Epithelial cell of proximal tubule (primary cell): ENCODE measurements at regions not wholly inside any gene's neighbourhood (a gene's known extent, or its start where the extent isn't known, plus 50 kb on each side); places are given as distances from the start of the nearest gene placed in this dataset.

Experiments
- DNase-seq: peaks from one replicate; pipeline ENCODE4 v3.0.0-alpha.2; 2011; ENCODE audit warnings: low read depth
- H3K4me3 ChIP-seq: 2 replicates; pipeline ENCODE4 v1.5.1; 2011; ENCODE audit warnings: low read depth, mild to moderate bottlenecking, low read length
- TF ChIP-seq, protein P1 (sequence below): conservative IDR thresholded peaks from 2 replicates; pipeline ENCODE4 v1.5.1; 2012; ENCODE audit warnings: low read depth, mild to moderate bottlenecking, low read length

GRCh38 chr22:49169074-49169744 lies 658.5 kb downstream of the BRD1 start:
- no peak overlapping the region for H3K4me3 ChIP-seq
- no peak for DNase-seq
- TF ChIP-seq, protein P1, sequence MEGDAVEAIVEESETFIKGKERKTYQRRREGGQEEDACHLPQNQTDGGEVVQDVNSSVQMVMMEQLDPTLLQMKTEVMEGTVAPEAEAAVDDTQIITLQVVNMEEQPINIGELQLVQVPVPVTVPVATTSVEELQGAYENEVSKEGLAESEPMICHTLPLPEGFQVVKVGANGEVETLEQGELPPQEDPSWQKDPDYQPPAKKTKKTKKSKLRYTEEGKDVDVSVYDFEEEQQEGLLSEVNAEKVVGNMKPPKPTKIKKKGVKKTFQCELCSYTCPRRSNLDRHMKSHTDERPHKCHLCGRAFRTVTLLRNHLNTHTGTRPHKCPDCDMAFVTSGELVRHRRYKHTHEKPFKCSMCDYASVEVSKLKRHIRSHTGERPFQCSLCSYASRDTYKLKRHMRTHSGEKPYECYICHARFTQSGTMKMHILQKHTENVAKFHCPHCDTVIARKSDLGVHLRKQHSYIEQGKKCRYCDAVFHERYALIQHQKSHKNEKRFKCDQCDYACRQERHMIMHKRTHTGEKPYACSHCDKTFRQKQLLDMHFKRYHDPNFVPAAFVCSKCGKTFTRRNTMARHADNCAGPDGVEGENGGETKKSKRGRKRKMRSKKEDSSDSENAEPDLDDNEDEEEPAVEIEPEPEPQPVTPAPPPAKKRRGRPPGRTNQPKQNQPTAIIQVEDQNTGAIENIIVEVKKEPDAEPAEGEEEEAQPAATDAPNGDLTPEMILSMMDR: no peak

DNA sequence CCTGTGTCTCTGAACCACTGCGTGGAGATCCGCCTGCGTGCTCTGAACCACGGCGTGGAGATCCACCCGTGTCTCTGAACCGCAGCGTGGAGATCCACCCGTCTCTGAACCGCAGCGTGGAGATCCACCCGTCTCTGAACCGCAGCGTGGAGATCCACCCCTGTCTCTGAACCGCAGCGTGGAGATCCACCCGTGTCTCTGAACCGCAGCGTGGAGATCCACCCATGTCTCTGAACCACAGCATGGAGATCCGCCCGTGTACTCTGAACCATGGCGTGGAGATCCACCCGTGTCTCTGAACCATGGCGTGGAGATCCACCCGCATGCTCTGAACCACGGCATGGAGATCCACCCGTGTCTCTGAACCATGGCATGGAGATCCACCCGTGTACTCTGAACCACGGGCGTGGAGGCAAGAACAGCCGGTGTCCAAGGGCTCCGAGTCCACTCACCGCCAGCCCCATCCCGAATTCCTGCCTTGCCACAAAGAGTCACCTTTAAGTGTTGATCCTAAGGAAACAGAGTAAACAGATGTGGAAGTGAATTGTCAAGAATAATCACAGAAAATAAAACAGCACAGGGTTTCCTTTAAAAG lies 659.4 kb downstream of the BRD1 start:
- H3K4me3 ChIP-seq: no peak overlapping the region
- TF ChIP-seq, protein P1: no peak
- no peak for DNase-seq

GRCh38 chr22:49166746-49167145 lies 660.9 kb downstream of the BRD1 start:
- DNase-seq: no peak
- H3K4me3 ChIP-seq: no peak overlapping the region
- TF ChIP-seq, protein P1: no peak

GRCh38 chr22:49166211-49166610 lies 661.5 kb downstream of the BRD1 start:
- TF ChIP-seq, protein P1: no peak
- DNase-seq: no peak
- H3K4me3 ChIP-seq: no peak overlapping the region

DNA sequence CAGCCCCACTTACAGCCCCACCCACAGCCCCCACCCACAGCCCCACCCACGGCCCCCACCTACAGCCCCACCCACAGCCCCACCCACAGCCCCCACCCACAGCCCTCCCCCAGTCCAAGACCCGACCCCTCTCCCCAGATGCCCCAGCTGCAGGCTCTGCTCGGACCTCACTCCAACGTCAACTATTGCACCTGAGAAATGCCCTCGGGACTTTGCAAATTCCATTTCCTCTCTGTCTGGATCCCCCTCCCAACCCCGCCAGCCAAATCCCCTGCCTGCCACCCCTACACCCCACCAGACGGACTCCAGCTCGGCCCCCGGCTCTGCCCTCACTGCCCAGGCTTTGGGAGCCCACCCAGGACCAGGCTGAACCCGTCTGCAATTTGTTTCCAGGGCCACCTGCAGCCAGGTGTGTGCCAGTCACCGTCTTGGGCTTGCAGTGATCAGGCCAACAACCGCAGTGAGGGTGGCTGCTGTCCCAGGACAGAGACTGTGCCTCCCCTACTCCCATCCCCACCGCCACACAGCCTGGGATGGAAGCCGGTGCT lies 662.8 kb downstream of the BRD1 start:
- no peak overlapping the region for H3K4me3 ChIP-seq
- TF ChIP-seq, protein P1: no peak
- DNase-seq: no peak

- TF ChIP-seq, protein P1: no peak
- no peak overlapping the region for H3K4me3 ChIP-seq
- no peak for DNase-seq
Observed at GRCh38 chr22:49163960-49164690, 663.5 kb downstream of the BRD1 start.
